ENCODE measurements at regions not wholly inside any gene's neighbourhood (a gene's known extent, or its start where the extent isn't known, plus 50 kb on each side); places are given as distances from the start of the nearest gene placed in this dataset.
"Not testable (repeated sequence)": the region's sequence is repeated elsewhere in the genome, so short reads cannot be mapped to it uniquely, and the experiment has no call there.

- TF ChIP-seq CTCF (conservative IDR thresholded peaks at IDR 0.05 in 1 of 2, IDR thresholded peaks at IDR 0.05 in 1 of 2; ENCODE audit: low read depth in 1 of 2, low read length in 2 of 2); EZH2 (IDR thresholded peaks at IDR 0.05; ENCODE audit: low read length, missing control alignments): not testable (repeated sequence)
These were observed 97.7 kb downstream of the ARHGAP11B start for GRCh38 chr15:30723540-30724175.

All from fibroblast of lung (primary cell).